Keratinocyte (primary cell): ENCODE measurements at regions not wholly inside any gene's neighbourhood (a gene's known extent, or its start where the extent isn't known, plus 50 kb on each side); places are given as distances from the start of the nearest gene placed in this dataset.

Experiments used
- DNase-seq: peaks from one replicate; pipeline ENCODE4 v3.0.0-alpha.2; 2011; ENCODE audit warnings: low read depth, missing footprints, low spot score
- FAIRE-seq: peaks from 2 replicates; lab custom pipeline; 2011; peaks lifted over from hg19 to GRCh38; lab: Jason Lieb, UNC
- H2AFZ ChIP-seq: 2 replicates; pipeline ENCODE4 v1.6.0; 2012; ENCODE audit warnings: low read length, control low read depth, inconsistent platforms; ENCODE audit not compliant: control insufficient read depth
- H3K27ac ChIP-seq: 2 replicates; pipeline ENCODE4 v1.5.1; 2011; ENCODE audit warnings: low read length; ENCODE audit not compliant: control insufficient read depth, insufficient read depth
- H3K27me3 ChIP-seq: 3 replicates; pipeline ENCODE4 v1.6.0; 2011; ENCODE audit warnings: low read length; ENCODE audit not compliant: control insufficient read depth, insufficient read depth; ENCODE audit errors: extremely low read depth
- H3K36me3 ChIP-seq, 2 experiments: 2 replicates in 1 of 2; 3 replicates in 1 of 2; pipeline ENCODE4 v1.5.1; 2011; ENCODE audit warnings: low read length in 2 of 2, mild to moderate bottlenecking in 1 of 2; ENCODE audit not compliant: control insufficient read depth in 2 of 2, insufficient read depth in 2 of 2; ENCODE audit errors: extremely low read depth in 1 of 2
- H3K4me1 ChIP-seq: 3 replicates; pipeline ENCODE4 v1.5.1; 2011; ENCODE audit warnings: low read length; ENCODE audit not compliant: control insufficient read depth, insufficient read depth; ENCODE audit errors: extremely low read depth
- H3K4me2 ChIP-seq: 3 replicates; pipeline ENCODE4 v1.6.0; 2011; ENCODE audit warnings: low read depth, low read length; ENCODE audit not compliant: control insufficient read depth, insufficient read depth; ENCODE audit errors: extremely low read depth
- H3K4me3 ChIP-seq, 3 experiments: fragments of 200-600 bp in 1 of 3; sonication (generic) in 1 of 3; 2 replicates in 2 of 3; 3 replicates in 1 of 3; pipeline ENCODE4 v1.5.1; 2011 to 2016; ENCODE audit warnings: low read length in 3 of 3, mild to moderate bottlenecking in 3 of 3, control low read depth in 2 of 3, inconsistent platforms in 1 of 3, low read depth in 1 of 3, mixed read lengths in 1 of 3, mixed run types in 1 of 3, moderate library complexity in 1 of 3; ENCODE audit not compliant: control insufficient read depth in 2 of 3, insufficient read depth in 2 of 3; ENCODE audit errors: extremely low read depth in 1 of 3
- H3K79me2 ChIP-seq: 2 replicates; pipeline ENCODE4 v1.6.0; 2012; ENCODE audit warnings: low read length; ENCODE audit not compliant: control insufficient read depth, insufficient read depth
- H3K9ac ChIP-seq: 3 replicates; pipeline ENCODE4 v1.6.0; 2011; ENCODE audit warnings: low read length; ENCODE audit not compliant: control insufficient read depth, insufficient read depth; ENCODE audit errors: extremely low read depth
- H3K9me1 ChIP-seq: 3 replicates; pipeline ENCODE4 v1.6.0; 2011; ENCODE audit warnings: low read length; ENCODE audit not compliant: control insufficient read depth, insufficient read depth; ENCODE audit errors: extremely low read depth
- H3K9me3 ChIP-seq: 2 replicates; pipeline ENCODE4 v1.5.1; 2012; ENCODE audit warnings: low read depth, low read length; ENCODE audit not compliant: control insufficient read depth
- H4K20me1 ChIP-seq: 3 replicates; pipeline ENCODE4 v1.6.0; 2011; ENCODE audit warnings: low read length; ENCODE audit not compliant: control insufficient read depth, insufficient read depth; ENCODE audit errors: extremely low read depth
- EZH2 ChIP-seq: IDR thresholded peaks from one replicate; pipeline ENCODE4 v1.6.1; 2012; ENCODE audit warnings: inconsistent platforms, mild to moderate bottlenecking, low read length, moderate library complexity
- dilution Hi-C: fragments of 300-500 bp; cut with MboI; formaldehyde crosslinking; loops from one replicate; pipeline ENCODE4 v1.7.0; 2020; ENCODE audit warnings: low sequenced_read_pairs; ENCODE audit not compliant: extremely low pct_ligation_motif_present
- TF ChIP-seq, protein P1 (sequence below), 3 experiments: IDR thresholded peaks in 1 of 3; conservative IDR thresholded peaks in 1 of 3; optimal IDR thresholded peaks in 1 of 3; 2 replicates in 2 of 3; 3 replicates in 1 of 3; pipeline versions ENCODE3 to v1.5.1; 2011; ENCODE audit warnings: low read length in 3 of 3, mild to moderate bottlenecking in 3 of 3, moderate library complexity in 2 of 3, control low read depth in 1 of 3, inconsistent platforms in 1 of 3; ENCODE audit not compliant: insufficient read depth in 2 of 3; ENCODE audit errors: extremely low read depth in 1 of 3

DNA sequence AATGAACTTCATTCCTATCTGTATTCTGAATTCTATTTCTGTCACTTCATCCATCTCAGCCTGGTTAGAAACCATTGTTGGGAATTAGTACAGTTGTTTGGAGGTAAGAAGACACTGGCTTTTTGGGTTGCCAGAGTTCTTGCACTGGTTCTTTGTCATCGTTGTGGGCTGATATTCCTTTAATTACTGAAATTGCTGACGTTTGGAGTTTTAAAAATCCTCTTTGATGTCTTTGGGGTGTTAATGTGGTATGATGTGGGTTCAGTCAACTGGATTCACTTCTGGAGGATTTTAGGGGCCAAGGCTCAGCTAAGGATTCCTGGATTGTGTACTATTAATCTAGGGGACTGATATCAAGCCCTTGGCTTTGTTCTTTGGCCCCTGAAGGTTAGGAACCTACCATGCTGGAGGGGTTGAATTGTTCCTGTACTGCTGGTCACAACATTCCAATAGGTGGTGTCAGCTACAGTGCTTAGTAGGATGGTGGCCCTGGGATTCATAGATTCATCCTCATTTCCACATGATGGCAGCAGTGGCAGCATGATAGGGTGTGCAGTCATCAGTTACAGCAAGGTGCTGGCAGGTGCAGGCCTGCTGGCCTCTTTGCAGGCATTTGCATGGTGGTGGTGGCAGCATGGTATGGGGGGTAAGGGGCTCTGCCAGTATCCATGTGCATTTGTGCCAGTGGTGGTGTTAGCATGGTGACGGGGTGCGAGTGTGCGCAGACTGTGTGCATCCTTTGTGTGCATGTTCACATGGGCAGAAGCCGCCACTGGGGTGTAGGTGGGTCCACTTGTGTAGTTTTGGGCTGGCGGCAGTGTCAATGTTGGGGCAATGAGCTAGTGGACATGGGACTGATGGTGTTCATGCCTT, 301.3 kb downstream of the TEX13C start:
- Histone ChIP-seq H3K9me3 (peaks cover 2% of the 10 kb centered on the region), H3K79me2 (no peaks in the 10 kb centered on the region), H3K27ac (no peak overlapping the region), H3K4me2 (no peak overlapping the region), H3K4me3 (no peak overlapping the region), H3K9ac (no peak overlapping the region), H3K36me3 (no peaks in the 10 kb centered on the region), H2AFZ (no peak overlapping the region), H3K4me1 (no peaks in the 10 kb centered on the region), H3K9me1 (no peaks in the 10 kb centered on the region), H3K27me3 (no peaks in the 10 kb centered on the region), H4K20me1 (no peaks in the 10 kb centered on the region)
- TF ChIP-seq, protein P1, sequence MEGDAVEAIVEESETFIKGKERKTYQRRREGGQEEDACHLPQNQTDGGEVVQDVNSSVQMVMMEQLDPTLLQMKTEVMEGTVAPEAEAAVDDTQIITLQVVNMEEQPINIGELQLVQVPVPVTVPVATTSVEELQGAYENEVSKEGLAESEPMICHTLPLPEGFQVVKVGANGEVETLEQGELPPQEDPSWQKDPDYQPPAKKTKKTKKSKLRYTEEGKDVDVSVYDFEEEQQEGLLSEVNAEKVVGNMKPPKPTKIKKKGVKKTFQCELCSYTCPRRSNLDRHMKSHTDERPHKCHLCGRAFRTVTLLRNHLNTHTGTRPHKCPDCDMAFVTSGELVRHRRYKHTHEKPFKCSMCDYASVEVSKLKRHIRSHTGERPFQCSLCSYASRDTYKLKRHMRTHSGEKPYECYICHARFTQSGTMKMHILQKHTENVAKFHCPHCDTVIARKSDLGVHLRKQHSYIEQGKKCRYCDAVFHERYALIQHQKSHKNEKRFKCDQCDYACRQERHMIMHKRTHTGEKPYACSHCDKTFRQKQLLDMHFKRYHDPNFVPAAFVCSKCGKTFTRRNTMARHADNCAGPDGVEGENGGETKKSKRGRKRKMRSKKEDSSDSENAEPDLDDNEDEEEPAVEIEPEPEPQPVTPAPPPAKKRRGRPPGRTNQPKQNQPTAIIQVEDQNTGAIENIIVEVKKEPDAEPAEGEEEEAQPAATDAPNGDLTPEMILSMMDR (optimal IDR thresholded peaks at IDR 0.05 in 1 of 3, IDR thresholded peaks at IDR 0.05 in 1 of 3, conservative IDR thresholded peaks at IDR 0.05 in 1 of 3; ENCODE audit: extremely low read depth in 1 of 3, insufficient read depth in 2 of 3, low read length in 3 of 3): no peak
- TF ChIP-seq EZH2: no peak
- dilution Hi-C loops: no loop called here
- DNase-seq (no peak), FAIRE-seq (no peak)

DNA sequence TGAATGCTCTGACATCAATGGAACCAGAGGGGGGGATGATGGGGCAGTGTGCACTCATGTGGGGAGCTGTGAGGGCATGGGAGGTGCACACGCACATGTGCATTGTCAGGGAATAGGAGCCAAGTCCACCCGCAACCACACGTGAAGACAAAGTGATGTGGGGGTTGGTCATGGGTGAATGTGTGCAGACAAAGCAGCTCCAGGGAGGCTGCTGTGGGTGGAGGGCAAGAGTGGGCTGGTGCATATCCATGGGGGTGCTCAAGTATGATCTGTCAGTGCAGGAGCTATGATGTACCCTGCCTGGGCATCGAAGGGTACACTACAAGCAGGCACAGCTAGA, 301.9 kb downstream of the TEX13C start:
- no peak for FAIRE-seq
- Histone ChIP-seq H3K79me2 (no peaks in the 10 kb centered on the region), H3K4me1 (no peaks in the 10 kb centered on the region), H3K27ac (no peak overlapping the region), H3K9me1 (no peaks in the 10 kb centered on the region), H4K20me1 (no peaks in the 10 kb centered on the region), H3K4me3 (no peak overlapping the region), H3K9me3 (peaks cover 2% of the 10 kb centered on the region), H3K4me2 (no peak overlapping the region), H3K27me3 (no peaks in the 10 kb centered on the region), H3K9ac (no peak overlapping the region), H2AFZ (no peak overlapping the region), H3K36me3 (no peaks in the 10 kb centered on the region)
- dilution Hi-C loops: no loop called here
- no peak for DNase-seq
- no peak for TF ChIP-seq EZH2
- TF ChIP-seq, protein P1 (optimal IDR thresholded peaks at IDR 0.05 in 1 of 3, IDR thresholded peaks at IDR 0.05 in 1 of 3, conservative IDR thresholded peaks at IDR 0.05 in 1 of 3; ENCODE audit: extremely low read depth in 1 of 3, insufficient read depth in 2 of 3, low read length in 3 of 3): no peak
